ENCODE measurements at regions not wholly inside any gene's neighbourhood (a gene's known extent, or its start where the extent isn't known, plus 50 kb on each side); places are given as distances from the start of the nearest gene placed in this dataset.

DNA sequence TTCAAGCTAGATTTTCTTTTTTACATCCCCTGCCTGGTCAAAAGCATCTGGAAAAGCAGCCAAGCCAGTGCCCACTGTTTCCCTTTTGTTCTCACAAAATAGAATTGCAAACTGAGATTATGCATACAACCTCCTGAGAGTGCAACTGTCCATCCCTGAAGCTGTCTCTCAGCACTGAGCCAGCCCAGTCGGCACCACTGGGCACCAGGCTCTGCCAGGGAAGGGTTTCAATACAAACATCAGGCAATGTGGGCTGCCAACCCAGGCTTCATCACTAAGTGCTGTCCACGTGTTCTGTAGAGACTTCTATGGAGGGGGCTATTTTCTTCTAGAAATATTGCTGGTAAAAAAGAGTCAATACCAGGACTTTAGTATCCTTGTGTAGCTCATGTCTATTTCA is 356.3 kb upstream of the TBL1XR1 start:
- no peak overlapping the region for H3K4me3 ChIP-seq (ENCODE audit: low read depth, low read length)
- TF ChIP-seq, protein P1, sequence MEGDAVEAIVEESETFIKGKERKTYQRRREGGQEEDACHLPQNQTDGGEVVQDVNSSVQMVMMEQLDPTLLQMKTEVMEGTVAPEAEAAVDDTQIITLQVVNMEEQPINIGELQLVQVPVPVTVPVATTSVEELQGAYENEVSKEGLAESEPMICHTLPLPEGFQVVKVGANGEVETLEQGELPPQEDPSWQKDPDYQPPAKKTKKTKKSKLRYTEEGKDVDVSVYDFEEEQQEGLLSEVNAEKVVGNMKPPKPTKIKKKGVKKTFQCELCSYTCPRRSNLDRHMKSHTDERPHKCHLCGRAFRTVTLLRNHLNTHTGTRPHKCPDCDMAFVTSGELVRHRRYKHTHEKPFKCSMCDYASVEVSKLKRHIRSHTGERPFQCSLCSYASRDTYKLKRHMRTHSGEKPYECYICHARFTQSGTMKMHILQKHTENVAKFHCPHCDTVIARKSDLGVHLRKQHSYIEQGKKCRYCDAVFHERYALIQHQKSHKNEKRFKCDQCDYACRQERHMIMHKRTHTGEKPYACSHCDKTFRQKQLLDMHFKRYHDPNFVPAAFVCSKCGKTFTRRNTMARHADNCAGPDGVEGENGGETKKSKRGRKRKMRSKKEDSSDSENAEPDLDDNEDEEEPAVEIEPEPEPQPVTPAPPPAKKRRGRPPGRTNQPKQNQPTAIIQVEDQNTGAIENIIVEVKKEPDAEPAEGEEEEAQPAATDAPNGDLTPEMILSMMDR (IDR thresholded peaks at IDR 0.05; ENCODE audit: low read depth, low read length) = no peak

DNA sequence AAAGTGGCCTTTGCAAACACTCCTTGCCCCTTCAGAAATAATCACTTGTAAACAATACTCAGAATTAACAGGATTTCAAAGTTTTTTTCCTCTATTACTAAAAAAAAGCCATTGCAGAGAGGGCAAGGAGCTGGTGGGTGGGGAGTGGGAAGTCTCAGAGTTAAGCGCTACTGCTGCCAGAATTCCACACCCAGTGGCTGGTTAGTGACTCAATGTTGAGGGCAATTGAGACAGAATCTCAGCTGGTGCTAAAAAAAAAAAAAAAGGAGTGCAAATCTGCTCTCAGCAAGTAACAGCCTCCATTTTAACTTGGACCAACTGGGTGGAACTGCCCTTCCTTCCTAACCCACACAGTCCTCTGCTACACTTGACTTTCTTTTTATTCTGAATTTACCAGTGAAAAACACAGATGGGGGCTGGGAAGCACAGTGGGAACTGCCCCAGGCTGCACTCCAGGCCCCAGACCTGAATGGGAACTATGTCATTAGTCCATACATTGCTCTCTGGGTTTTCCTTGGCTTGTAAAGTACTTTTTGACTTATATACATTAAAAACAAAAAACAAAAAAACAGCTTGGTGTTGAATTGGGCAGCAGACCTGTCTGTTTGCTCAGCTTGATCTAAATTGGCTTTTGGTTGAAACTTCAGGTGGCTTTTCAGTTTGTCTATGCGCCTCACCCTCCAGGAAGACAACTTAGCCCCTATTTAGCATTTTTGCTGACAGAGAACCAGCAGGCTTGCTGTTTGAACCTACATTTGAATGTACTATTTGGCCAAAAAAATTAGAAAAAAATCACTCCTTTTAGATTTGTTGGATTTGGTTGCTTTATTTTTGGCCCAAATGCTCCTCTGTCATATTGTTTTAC is 357.8 kb upstream of the TBL1XR1 start:
- TF ChIP-seq, protein P1 (IDR thresholded peaks at IDR 0.05; ENCODE audit: low read depth, low read length) = no peak
- no peak overlapping the region for H3K4me3 ChIP-seq (ENCODE audit: low read depth, low read length)

DNA sequence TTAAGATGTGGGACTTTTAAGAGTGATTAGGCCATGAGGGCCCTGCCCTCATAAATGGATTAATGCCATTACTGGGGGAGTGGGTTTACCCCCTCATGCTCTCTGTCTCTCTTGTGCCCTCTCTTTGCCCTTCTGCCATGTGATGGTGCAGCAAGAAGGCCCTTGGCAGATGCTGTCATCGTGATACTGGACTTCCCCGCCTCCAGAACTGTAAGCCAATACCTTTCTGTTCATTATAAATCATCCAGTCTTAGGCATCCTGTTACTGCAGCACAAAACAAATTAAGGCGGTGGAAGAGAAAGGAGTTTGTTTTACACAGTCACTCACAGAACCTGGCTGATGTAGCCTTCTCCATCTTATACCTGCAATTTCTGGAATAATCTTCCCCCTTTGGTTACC is 360.3 kb upstream of the TBL1XR1 start:
- TF ChIP-seq, protein P1 (IDR thresholded peaks at IDR 0.05; ENCODE audit: low read depth, low read length) = no peak
- no peak overlapping the region for H3K4me3 ChIP-seq (ENCODE audit: low read depth, low read length)

DNA sequence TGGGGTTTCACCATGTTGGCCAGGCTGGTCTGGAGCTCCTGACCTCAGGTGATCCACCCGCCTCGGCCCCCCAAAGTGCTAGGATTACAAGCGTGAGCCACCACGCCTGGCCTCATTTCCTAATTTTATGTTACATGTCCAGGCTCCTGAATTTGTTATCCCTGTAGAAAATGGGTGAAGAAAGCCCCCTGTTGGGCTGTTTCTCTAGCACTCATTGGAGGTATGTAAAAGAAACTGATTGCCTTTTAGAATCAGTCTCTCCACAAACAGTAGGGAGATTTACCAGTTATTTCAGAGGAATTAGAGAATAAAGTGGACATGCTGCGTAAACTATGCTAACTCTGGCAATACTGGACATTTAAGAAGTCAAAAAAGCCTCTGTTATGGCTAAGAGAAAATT is 364.1 kb upstream of the TBL1XR1 start:
- H3K4me3 ChIP-seq (ENCODE audit: low read depth, low read length) = no peak overlapping the region

DNA sequence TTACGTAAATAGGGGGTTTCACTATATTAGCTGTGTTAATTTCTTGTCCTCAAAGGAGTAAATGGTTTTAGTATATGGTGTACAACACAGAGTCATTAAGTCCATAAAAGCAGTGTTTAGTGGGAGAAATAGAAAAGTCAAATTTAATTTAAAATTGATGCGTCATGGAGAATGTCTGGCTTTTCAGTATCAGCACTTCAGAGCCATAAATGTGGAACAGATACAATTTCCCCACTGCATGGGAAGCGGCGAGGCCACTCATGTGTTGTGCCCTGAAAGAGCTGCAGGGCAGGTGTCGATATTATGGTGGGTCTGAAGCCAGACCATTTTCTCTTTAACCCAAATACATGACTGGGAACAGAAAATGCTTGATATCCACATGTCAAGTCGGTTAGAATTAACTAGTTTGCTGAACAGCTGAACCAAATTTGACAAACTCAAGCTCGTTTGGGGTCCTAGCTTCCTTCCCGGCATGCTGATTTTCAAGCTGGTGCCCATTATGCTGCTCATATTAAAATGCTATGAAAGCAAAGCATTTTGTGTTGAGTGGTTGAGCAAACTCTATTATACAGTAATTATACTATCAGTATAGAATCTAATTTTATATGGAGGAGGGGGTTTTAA is 364.6 kb upstream of the TBL1XR1 start:
- TF ChIP-seq, protein P1 (IDR thresholded peaks at IDR 0.05; ENCODE audit: low read depth, low read length) = no peak
- H3K4me3 ChIP-seq (ENCODE audit: low read depth, low read length) = no peak overlapping the region

More for the DNA sequence above, 364.1 kb upstream of the TBL1XR1 start:
- TF ChIP-seq, protein P1 (IDR thresholded peaks at IDR 0.05; ENCODE audit: low read depth, low read length) = no peak

DNA sequence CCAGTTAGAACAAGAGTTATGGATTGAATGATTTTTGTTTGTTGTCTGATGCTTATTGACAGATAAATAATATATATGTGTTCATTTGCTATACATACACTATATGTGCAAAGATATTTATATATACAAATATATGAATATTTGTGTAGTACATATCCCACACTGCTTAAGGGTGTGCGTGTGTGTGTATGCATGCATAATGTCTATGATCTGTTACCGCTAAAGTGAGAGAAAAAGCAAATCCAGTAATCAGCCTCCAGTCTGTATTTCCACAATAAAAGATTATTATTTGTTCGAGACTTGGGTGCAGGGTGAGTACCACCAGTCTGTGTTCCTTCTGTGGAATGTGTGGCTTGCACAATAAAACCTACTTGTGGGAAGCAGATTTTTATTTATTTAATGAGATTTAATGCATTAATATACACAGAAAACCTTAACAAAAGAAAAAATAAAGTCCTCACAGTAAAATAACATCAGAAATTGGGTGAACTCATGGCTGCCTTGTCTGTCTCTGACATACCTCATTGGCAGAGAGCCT is 366.0 kb upstream of the TBL1XR1 start:
- H3K4me3 ChIP-seq (ENCODE audit: low read depth, low read length) = no peak overlapping the region
- TF ChIP-seq, protein P1 (IDR thresholded peaks at IDR 0.05; ENCODE audit: low read depth, low read length) = no peak

DNA sequence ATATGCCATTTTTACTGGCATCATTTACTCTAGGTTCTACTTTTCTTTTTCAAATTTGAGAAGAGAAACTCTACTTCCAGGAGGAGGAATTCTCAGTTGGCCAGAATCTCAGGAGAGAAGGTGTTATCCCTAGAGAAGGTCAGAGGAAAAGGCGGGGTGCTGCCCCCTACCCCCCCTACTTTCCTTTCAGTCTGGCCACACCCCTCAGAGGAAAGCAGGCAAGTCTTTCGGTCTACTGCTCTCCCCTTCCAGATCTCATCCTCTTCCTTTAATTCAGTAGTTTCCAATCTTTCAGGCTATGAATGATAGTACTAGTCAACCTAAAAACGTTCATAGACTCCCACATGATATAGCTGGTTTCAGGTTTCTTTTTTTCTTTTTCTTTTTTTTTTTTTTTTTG is 366.5 kb upstream of the TBL1XR1 start:
- TF ChIP-seq, protein P1 (IDR thresholded peaks at IDR 0.05; ENCODE audit: low read depth, low read length) = no peak
- H3K4me3 ChIP-seq (ENCODE audit: low read depth, low read length) = no peak overlapping the region

Data from WI38 (cell line).